UCSD-AML1 (cell line): ENCODE measurements at regions not wholly inside any gene's neighbourhood (a gene's known extent, or its start where the extent isn't known, plus 50 kb on each side); places are given as distances from the start of the nearest gene placed in this dataset.
"Not testable (repeated sequence)": the region's sequence is repeated elsewhere in the genome, so short reads cannot be mapped to it uniquely, and the experiment has no call there.

Experiments used
- DNase-seq: peaks from one replicate; lab custom pipeline; 2025; ENCODE audit not compliant: unreplicated experiment; lab: John Stamatoyannopoulos, UW

DNA sequence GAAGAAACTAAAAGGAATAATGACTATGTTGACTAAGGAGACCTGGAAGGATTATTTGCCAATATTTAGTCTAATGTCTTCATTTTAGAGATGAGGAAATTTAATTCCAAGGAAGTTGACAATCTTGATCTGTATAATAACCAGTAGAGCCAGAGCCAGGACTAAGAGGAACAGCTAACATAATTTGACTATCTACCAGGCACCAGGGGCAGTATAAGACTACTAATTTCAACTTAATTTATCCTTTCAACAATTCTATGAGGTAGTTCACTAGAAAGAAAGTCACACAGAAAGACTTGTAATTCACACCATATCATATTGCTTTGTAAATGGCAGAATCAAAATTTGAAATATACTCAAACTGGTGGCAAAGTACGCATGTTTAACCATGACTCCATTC, 273.0 kb upstream of the STXBP5 start:
- no peak for DNase-seq

DNA sequence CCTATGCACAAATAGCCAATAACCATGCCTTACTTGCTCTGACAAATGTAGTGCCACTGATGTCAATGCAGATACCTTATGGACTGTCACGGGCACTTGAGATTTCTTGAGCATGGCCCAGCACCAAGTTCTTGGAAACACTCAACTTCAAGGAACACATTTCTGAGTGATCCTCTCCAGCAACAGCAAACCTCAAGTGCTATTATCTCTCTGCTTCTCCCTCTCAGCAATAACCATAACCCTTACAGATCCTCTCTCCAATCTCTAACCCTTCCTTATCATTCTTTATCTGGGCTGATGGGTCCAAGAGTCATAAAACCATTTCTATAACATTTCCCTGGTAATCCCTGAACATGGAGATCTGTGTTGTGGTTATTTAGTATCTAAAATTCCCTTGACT, 266.9 kb upstream of the STXBP5 start:
- DNase-seq, result no peak

DNA sequence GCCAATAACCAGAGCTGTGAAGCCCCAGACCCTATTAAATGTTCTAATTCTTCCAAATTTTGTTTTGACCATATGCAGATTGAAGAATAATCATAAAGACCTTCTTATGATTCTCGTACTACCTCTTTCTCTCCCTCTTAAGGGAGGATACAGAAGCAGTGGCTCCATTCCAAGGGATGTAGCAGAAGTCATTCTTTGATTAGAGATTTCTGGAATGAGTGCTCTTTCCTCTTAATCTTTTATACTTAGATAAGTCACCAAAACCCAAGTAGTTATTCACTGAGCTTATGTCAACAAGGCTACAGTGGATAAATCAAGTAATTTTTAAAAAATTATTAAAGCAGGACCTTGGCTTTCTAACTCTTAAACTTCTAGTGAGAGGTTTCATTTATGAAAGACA, 266.0 kb upstream of the STXBP5 start:
- no peak for DNase-seq

DNA sequence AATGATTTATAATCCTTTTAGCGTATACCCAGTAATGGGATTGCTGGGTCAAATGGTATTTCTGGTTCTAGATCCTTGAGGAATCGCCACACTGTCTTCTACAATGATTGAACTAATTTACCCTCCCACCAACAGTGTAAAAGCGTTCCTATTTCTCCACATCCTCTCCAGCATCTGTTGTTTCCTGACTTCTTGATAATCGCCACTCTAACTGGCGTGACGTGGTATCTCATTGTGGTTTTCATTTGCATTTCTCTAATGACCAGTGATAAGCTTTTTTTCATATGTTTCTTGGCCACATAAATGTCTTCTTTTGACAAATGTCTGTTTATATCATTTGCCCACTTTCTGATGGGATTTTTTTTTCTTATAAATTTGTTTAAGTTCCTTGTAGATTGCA, 264.8 kb upstream of the STXBP5 start:
- DNase-seq, result not testable (repeated sequence)

DNA sequence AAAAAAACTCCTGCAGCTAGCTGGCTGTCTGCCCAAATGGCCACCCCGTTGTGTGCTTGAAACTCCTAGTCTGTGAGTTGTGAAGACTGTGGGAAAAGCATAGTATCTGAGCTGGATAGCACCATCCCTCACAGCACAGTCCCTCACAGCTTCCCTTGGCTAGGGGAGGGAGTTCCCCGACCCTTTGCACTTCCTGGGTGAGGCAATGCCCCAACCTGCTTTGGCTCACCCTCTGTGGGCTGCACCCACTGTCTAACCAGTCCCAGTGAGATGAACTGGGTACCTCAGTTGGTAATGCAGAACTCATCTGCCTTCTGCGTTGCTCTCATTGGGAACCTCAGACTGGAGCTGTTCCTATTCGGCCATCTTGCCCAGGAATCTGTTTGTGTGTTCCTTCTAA, 260.6 kb upstream of the STXBP5 start:
- DNase-seq, result no peak

DNA sequence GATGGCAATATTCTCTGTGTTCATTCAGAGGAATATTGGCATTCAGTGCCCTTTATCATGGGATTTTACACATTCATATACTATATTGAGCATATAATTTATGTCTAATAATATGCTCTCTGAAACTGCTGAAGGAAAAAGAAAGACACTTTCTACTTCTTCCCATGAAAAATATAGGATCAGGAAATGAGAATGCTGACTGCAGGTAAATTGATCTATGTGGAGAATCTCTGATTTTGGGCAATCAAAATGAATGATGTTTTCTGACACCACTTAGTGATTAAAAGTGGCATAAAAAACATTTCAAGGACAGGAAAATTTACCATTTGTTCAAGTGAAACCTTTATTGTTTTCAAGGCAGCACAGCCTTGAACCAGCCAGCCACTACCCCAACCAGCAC, 260.1 kb upstream of the STXBP5 start:
- DNase-seq, result no peak

DNA sequence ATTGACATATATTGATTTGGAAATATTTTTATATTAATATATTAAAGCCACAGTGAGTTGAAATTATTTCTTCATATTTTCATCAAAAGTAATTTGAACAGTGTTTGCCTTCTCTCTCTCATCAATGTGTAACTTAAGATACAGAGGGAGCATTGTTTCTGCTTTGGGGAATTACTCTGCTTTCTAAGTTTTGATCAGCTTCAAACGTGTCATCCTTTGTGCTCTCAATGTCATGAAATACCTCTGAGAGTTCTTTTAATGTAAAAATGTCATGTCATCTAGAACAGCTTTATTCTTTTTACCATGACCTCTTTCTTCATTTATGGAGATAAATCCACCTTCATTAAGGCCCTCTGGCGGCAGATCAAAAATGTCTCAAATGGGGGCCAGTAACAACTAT, 259.4 kb upstream of the STXBP5 start:
- no peak for DNase-seq

DNA sequence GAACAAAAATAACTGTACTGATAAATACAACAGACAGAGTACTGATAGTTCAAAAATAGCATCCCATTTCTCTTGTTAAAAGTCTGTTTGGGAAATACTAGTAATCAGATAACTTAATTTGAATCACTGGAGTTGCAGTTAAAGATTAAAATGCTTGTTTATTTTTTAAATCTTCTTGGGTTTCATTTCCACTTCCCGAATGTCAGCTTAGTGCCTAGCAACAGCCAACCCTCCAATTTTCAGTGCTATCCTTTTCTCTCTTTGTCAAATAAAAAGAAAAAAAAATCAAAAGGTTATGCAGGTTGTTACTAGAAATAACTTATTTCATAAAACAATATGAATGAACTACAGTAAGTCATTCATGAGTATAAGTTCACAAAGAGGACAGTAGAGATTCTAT, 257.7 kb upstream of the STXBP5 start:
- no peak for DNase-seq

DNA sequence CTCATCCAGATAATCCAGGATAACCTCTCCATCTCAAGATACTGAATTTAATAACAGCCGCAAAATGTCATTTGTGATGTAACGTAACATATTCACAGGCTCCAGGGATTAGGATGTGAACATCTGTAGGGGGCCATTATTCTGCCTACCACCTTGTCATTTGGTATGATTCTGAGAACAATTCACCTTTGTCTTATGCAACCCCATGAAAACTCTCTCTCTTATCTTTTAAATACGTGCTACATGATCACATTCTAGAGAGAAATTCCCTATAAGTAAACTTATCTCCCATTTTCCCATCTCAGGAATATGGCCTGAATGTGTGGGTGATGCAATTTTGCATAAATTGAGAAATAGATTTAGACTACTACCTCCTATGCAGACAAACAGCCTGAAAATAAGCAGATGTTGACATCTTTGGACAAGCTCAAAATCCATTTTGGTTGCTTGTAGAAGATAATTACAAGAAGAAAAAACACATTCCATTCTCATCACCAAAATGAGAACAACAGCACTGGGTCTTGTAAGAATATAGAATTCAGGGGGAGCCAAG, 255.4 kb upstream of the STXBP5 start:
- DNase-seq, result no peak

DNA sequence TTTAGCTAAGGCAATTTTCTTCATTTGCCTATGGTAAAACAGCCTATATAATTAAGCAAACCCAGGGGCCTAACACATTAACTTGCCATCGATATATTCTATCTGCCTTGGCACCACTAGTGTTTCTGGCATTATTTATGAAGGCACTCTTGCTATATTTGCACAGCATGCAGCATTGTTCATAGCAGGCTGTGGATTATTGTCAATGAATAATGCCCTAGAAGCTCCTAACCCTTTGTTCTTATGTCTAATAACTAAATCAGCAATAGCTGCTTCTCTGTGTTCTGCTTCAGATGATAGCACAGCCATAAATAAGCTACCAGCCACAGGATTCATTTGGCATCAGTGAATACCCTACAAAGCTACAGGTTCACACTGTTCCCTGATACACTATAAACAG, 254.8 kb upstream of the STXBP5 start:
- DNase-seq, result no peak

DNA sequence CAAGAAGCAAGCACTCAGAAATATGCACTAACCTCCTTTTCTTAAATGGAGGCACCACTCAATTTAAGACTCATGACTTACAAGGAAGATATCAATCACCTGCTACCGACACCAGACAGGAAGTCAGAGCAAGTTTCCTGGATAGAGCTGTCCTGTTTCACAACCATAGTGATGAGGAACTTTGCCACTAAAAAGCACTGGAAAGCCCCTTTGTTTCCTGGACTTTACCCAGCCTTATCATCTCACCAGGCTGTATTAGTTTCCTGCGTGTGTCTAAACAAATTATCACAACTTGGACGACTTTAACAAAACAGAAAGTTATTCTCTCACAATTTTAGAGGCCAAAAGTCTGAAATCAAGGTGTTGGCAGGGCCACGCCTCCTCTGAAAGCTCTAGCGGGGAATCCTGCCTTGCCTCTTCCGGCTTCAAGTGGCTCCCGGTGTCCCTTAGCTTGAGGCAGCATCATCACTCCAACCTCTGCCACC, 253.8 kb upstream of the STXBP5 start:
- DNase-seq, result peak; percentile 45

DNA sequence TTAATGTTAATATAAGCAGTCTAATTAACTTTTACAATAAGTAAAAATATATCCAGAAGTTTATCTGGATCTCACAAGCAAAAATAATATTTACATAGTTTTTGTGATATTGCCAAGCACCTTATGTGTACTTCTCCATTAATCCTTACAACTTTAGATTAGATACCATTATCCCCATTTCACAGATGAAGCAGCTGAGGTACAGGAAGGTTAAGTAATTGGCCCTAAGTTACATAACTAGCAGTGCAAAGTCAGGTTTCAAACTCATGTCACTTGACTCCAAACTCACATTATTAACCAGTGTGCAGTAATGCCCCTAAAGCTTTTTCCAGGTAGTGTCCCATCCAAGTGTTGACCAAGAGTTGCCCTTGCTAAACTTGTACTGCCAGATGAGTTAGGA, 248.6 kb upstream of the STXBP5 start:
- DNase-seq, result no peak

DNA sequence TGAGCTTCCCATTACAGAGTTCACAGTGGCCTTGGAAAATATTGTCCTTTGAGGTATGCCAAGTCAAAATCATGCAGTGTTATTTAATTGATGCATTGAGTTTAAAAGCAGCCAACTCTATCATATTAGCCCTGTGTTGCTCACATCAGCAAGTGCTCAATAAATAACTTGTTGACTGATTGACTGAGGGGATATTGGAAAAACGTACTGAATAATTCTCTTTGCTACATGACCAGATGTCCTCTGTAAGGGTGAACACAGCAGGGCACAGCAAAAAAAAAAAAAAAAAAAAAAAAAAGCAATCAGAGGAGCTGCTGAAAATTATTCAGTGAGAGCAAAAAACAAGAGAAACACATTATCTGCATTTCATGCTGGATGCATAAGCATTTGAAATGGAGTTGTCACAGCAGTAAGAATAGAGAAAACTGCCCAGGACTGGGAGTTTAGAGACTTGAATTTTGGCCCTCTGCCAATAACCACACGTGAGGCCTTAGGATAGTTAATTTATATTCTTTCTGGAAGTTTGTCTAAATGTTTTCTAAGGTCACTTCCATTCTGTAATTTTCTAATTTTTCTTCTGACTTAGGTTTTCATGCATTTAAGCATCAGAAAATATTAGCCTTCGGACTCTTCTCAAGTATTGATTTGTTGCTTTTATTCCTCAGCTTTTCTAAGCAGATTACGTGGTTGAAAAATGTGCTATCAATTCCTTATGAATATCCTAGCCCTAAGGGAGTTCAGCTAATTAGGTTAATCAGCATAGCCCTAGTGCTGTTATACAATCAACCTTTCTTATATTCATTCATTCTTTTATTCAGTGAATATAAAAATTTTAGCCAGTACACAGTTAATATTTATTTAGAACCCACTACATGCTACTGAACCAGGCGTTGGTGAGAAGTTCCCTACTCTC, 246.8 kb upstream of the STXBP5 start:
- DNase-seq, result no peak

DNA sequence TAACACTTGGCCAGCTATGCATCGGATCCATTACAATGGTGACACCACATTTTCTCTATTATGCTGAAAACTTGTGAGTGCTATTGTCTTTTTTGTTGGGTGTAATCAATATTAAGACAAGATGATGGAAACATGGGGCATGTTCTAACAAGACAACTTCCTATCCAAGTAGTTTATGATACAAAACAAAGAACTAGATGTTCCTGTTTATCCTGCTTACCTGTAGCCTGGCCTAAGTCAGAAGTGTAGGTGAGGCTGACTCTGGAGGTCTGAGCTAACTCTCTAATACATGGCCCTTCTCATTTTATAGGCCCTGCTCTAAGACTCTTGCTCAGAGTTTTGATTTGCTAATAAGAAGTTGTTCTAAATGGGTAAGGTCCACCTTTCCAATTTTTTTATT, 242.4 kb upstream of the STXBP5 start:
- no peak for DNase-seq

DNA sequence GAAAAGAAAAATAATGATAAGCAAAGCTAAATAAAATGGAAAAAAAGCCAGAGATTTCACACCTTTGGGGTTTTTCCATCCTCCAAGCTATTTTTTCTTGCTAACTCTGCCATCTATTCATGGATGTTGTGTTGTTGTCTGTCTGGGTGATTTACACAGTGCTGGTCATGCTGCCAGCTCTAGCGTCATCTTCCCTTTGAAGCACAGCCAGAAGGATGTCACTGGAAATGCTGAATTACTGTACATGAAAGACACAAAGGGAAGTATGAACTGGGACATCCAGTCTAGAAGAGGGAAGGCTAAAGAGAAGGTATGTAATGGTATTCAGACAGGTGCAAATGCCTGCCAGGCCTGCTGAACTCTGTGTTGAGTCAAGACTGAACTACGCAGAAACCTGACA, 241.9 kb upstream of the STXBP5 start:
- no peak for DNase-seq

DNA sequence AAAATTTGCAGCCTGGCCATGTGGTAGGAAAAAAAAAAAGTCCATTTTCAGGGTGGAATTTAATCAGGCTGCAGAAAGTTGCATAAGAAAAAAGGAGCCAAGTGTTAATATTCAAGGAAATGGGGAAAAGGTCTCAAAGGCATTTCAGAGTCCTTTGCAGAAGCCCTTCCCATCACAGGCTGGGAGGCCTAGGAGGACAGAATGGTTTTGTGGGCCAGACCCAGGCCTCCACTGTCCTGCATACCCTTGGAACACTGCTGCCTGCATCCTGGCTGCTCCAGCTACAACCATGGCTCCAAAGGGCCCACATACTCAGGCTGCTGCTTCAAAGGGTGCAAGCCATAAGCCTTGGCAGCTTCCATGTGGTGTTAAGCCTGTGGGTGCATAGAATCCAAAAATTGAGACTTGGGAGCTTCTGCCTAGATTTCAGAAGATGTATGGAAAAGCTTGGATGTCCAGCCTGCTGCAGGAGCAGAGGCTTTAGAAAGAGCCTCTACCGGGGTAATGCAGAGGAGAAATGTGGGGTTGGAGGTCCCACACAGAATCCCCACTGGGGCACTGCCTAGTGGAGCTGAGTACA, 239.0 kb upstream of the STXBP5 start:
- no peak for DNase-seq

DNA sequence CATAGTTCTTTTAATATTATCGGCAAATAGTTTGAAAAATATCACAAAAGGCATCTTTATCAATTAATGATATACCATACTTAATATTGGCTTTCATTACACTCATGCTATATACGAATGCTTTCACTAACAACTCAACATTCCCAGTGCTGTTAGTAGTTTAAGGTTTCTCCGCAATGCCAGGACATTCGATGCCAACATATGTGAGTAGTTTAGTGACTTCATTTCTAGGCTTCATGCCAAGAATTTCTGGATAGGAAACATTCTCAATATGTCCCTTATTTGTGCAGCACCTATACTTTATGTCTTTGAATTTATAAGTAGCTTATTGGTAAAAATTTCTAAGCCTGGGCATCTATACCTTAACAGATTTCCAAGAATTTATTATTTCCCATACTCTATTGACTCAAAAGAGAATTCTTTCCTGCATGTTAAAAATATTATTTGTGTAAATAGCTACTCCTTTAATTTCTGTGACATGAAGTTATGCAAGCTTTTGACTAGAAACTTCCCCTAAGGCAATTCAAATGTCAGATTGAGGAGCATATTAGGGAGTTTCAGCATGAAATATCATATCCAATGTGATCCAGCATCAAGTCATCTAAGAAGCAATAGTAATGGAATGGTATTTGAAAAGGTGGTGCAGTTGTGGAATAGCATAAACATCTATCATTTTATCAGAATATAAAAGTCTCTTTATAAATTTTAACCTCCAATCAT, 236.0 kb upstream of the STXBP5 start:
- no peak for DNase-seq

DNA sequence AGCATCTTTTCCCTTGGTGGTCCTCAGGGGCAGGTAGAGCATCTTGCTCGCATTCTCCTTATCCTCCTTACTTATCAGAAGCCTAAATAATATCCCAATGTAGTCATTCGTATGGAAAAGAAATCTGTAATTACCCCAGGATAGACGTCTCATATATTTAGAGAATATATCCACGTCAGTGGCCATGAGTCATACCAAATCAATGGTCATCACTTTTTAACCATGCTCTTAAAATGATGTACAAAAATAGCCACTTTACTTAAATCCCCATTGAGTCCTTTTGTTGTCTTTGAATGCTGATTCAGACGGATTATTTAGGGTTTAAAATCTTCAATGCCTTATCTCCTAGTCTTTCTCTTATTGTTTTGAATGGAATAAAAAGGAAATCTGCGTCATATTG, 231.7 kb upstream of the STXBP5 start:
- DNase-seq, result no peak

DNA sequence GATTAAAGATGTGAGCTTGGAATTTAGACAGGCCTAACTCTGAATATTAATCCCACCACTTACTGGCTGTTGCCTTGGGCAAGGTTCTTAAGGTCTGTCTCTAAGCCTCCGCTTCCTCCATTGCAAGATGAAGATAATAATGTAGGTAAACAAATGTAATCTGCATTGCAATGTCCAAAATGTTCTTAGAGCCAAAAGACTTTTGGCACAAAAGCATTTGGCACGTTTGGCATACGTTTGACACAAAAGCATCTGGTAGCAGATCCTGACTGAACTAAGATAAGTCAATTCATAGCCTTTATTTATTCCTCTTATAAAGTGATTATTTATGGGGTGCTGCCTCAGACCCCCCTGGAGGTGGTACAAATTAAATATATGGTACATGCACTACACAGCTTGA, 229.9 kb upstream of the STXBP5 start:
- no peak for DNase-seq

DNA sequence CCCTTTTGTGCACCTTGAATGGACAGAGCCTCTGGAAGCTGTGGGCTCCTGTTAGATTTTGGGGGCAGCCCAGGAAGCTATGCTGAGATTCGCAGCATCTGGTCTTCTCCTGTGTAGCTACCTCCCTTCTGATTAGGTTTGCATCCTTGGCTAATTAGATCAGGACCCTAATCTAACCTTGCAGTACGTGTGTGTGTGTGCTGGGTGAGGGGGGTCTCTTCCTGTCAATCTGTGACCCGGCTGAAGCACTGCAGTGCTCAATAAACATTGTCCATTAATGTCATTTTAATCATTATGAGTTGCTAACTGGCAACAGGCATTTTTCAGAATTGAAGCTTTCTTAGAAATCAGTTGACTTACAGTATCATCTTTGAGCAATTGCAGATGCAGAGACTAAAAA, 229.1 kb upstream of the STXBP5 start:
- no peak for DNase-seq

DNA sequence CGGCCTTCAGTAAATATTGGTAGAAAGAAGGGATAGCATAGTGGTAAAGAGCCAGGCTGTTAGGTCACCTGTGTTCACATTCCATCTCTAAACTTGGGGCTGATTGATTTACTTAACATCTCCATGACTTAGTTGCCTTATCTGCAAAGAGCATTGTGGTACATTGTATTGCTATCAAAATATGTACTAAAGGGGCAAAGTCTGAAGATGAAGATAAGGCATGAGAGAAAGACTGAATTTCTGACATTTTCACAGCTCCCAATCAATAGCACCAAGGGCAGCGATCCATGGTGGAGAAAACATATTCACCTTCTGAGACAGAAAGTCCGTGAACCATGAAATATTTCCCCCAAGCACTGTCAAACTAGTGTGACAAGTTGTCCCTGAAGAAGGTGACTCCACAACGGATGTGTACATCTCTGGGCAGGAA, 223.3 kb upstream of the STXBP5 start:
- DNase-seq, result no peak

DNA sequence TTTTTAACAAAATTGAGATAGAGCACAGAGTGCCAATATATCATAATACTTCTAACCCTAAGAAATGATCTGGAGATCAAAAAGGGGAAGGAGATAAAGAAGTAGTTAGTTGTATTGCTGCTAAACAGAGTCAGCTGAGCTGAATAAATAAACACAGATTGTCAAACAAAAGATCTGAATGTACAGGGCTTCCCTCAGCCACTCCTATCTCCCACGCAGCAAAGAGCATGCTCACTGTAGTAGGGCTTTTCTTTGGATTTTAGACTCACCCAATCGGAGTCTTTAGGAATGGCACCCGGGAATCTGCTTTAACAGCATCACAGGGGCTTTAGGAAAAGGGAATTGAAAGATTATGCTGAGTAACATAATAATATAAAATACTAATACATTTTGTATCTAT, 222.2 kb upstream of the STXBP5 start:
- DNase-seq, result no peak
